ENCODE measurements at regions not wholly inside any gene's neighbourhood (a gene's known extent, or its start where the extent isn't known, plus 50 kb on each side); places are given as distances from the start of the nearest gene placed in this dataset.

GRCh38 chr2:11018651-11019185, 107.0 kb downstream of the KCNF1 start:
- no peak for DNase-seq

- DNase-seq, result no peak
These were observed 107.9 kb downstream of the KCNF1 start for GRCh38 chr2:11019614-11020013.

- no peak for DNase-seq
These were observed 110.3 kb downstream of the KCNF1 start for GRCh38 chr2:11022064-11022463.

GRCh38 chr2:11022591-11023273, 111.0 kb downstream of the KCNF1 start:
- no peak for DNase-seq

- no peak for DNase-seq
These were observed 111.9 kb downstream of the KCNF1 start for GRCh38 chr2:11023326-11024258.

GRCh38 chr2:11024259-11024645, 112.5 kb downstream of the KCNF1 start:
- DNase-seq, result no peak

- no peak for DNase-seq
These were observed 113.0 kb downstream of the KCNF1 start for GRCh38 chr2:11024687-11025086.

- DNase-seq, result no peak
These were observed 114.7 kb downstream of the KCNF1 start for GRCh38 chr2:11026286-11026921.

- DNase-seq, result no peak
These were observed 115.5 kb downstream of the KCNF1 start for GRCh38 chr2:11027195-11027594.

GRCh38 chr2:11028407-11028916, 116.7 kb downstream of the KCNF1 start:
- no peak for DNase-seq

GRCh38 chr2:11029136-11029535, 117.4 kb downstream of the KCNF1 start:
- DNase-seq, result no peak

GRCh38 chr2:11030036-11030435, 118.3 kb downstream of the KCNF1 start:
- no peak for DNase-seq

- no peak for DNase-seq
These were observed 119.2 kb downstream of the KCNF1 start for GRCh38 chr2:11030909-11031308.

GRCh38 chr2:11031876-11032275, 120.1 kb downstream of the KCNF1 start:
- no peak for DNase-seq

GRCh38 chr2:11032396-11032795, 120.7 kb downstream of the KCNF1 start:
- no peak for DNase-seq

- no peak for DNase-seq
These were observed 121.4 kb downstream of the KCNF1 start for GRCh38 chr2:11033114-11033513.

GRCh38 chr2:11038641-11039040, 116.6 kb upstream of the SLC66A3 start:
- DNase-seq, result no peak

GRCh38 chr2:11040992-11041391, 114.3 kb upstream of the SLC66A3 start:
- DNase-seq, result no peak

- no peak for DNase-seq
These were observed 112.4 kb upstream of the SLC66A3 start for GRCh38 chr2:11042841-11043240.

GRCh38 chr2:11043245-11043644, 112.0 kb upstream of the SLC66A3 start:
- no peak for DNase-seq

GRCh38 chr2:11044201-11044600, 111.1 kb upstream of the SLC66A3 start:
- DNase-seq, result no peak

GRCh38 chr2:11045294-11045693, 110.0 kb upstream of the SLC66A3 start:
- DNase-seq, result no peak

GRCh38 chr2:11048335-11049008, 106.8 kb upstream of the SLC66A3 start:
- DNase-seq, result no peak
